B cell (primary cell): ENCODE measurements at regions not wholly inside any gene's neighbourhood (a gene's known extent, or its start where the extent isn't known, plus 50 kb on each side); places are given as distances from the start of the nearest gene placed in this dataset.

Source experiments
- ATAC-seq: fragments of 200-7000 bp; cut with Tn5 transposase; one replicate; pipeline ENCODE4 v1.10.0; 2021; ENCODE audit warnings: low read depth, mild to moderate bottlenecking, moderate number of reproducible peaks, moderate library complexity
- CTCF ChIA-PET: fragments of 350-600 bp; sonication (Branson Sonifier 250); formaldehyde crosslinking; loops from one replicate; lab custom pipeline; 2021; ENCODE audit warnings: antibody characterized with exemption, inconsistent platforms; lab: Charles Lee
- POLR2A ChIA-PET: fragments of 350-600 bp; sonication (Branson Sonifier 250); formaldehyde crosslinking; loops from one replicate; lab custom pipeline; 2021; ENCODE audit warnings: antibody characterized with exemption; lab: Charles Lee
- DNase-seq: peaks from one replicate; pipeline ENCODE4 v3.0.0; 2013
- H2AFZ ChIP-seq: 2 replicates; pipeline ENCODE4 v1.6.1; 2012; ENCODE audit warnings: mild to moderate bottlenecking, low read depth, low read length; ENCODE audit not compliant: insufficient read depth, poor library complexity, severe bottlenecking
- H3K27ac ChIP-seq, 2 donors: 1 replicate in 1 of 2; 2 replicates in 1 of 2; pipeline ENCODE4 v1.5.1; 2012 to 2013; ENCODE audit warnings: low read length in 2 of 2, mild to moderate bottlenecking in 2 of 2, moderate library complexity in 1 of 2
- H3K27me3 ChIP-seq, 4 experiments: fragments of 200-600 bp in 1 of 4; sonication (generic) in 1 of 4; replicated peaks in 1 of 4; 1 replicate in 2 of 4; 2 replicates in 2 of 4; pipeline versions ENCODE4 v1.6.1 to v1.7.0; 2013 to 2016; ENCODE audit warnings: low read length in 3 of 4, mild to moderate bottlenecking in 2 of 4, mixed read lengths in 1 of 4, moderate library complexity in 1 of 4; ENCODE audit not compliant: insufficient read depth in 4 of 4, control insufficient read depth in 3 of 4; ENCODE audit errors: control extremely low read depth in 1 of 4
- H3K36me3 ChIP-seq, 2 experiments: replicated peaks in 1 of 2; 1 replicate in 1 of 2; 2 replicates in 1 of 2; pipeline versions ENCODE4 v1.6.1 to v1.7.1; 2013; ENCODE audit warnings: low read length in 1 of 2; ENCODE audit not compliant: insufficient read depth in 2 of 2, control insufficient read depth in 1 of 2; ENCODE audit errors: control extremely low read depth in 1 of 2, extremely low read depth in 1 of 2
- H3K4me1 ChIP-seq, 2 donors: fragments of 200-600 bp in 1 of 2; sonication (generic) in 1 of 2; 1 replicate in 1 of 2; 2 replicates in 1 of 2; pipeline versions ENCODE4 v1.5.1 to v1.6.1; 2013 to 2017; ENCODE audit warnings: low read length in 2 of 2; ENCODE audit not compliant: control insufficient read depth in 2 of 2, insufficient read depth in 2 of 2
- H3K4me2 ChIP-seq: replicated peaks from 2 replicates; pipeline ENCODE3; 2012; ENCODE audit warnings: mild to moderate bottlenecking, low read depth, low read length; ENCODE audit not compliant: poor library complexity, severe bottlenecking
- H3K4me3 ChIP-seq, 5 experiments: fragments of 200-600 bp in 1 of 5; sonication (generic) in 1 of 5; 1 replicate in 3 of 5; 2 replicates in 2 of 5; pipeline versions ENCODE4 v1.5.1 to v1.7.0; 2011 to 2016; ENCODE audit warnings: low read length in 4 of 5, mild to moderate bottlenecking in 4 of 5, low read depth in 2 of 5, control low read depth in 1 of 5, moderate library complexity in 1 of 5; ENCODE audit not compliant: insufficient read depth in 1 of 5; ENCODE audit errors: control extremely low read depth in 1 of 5, extremely low read depth in 1 of 5
- H3K79me2 ChIP-seq: fragments of 200-600 bp; sonication (generic); one replicate; pipeline ENCODE4 v1.6.0; 2016; ENCODE audit warnings: low read length; ENCODE audit not compliant: control insufficient read depth, insufficient read depth
- H3K9ac ChIP-seq: fragments of 200-600 bp; sonication (generic); 2 replicates; pipeline ENCODE4 v1.6.1; 2017; ENCODE audit warnings: mild to moderate bottlenecking, low read length, moderate library complexity
- H3K9me3 ChIP-seq, 3 donors: one replicate each; pipeline versions ENCODE4 v1.6.1 to v1.7.1; 2013; ENCODE audit warnings: low read length in 2 of 3; ENCODE audit not compliant: control insufficient read depth in 2 of 3, insufficient read depth in 1 of 3; ENCODE audit errors: control extremely low read depth in 1 of 3
- H4K20me1 ChIP-seq: 2 replicates; pipeline ENCODE4 v1.6.0; 2012; ENCODE audit warnings: mild to moderate bottlenecking, low read length; ENCODE audit not compliant: insufficient read depth, control insufficient read depth, poor library complexity, severe bottlenecking
- H3K27ac Mint-ChIP-seq: one replicate; pipeline ENCODE4 v1.8.0; 2021; ENCODE audit warnings: mixed read lengths
- H3K27me3 Mint-ChIP-seq: one replicate; pipeline ENCODE4 v1.8.0; 2021; ENCODE audit warnings: mixed read lengths
- H3K4me1 Mint-ChIP-seq: one replicate; pipeline ENCODE4 v1.8.0; 2021; ENCODE audit warnings: mixed read lengths
- H3K4me3 Mint-ChIP-seq: one replicate; pipeline ENCODE4 v1.8.0; 2021; ENCODE audit warnings: mixed read lengths
- H3K9me3 Mint-ChIP-seq: one replicate; pipeline ENCODE4 v1.8.0; 2022; ENCODE audit warnings: mixed read lengths; ENCODE audit not compliant: insufficient read depth
- CTCF ChIP-seq: fragments of 200-600 bp; IDR thresholded peaks from one replicate; pipeline ENCODE4 v1.8.0; 2022; ENCODE audit warnings: antibody characterized with exemption, mild to moderate bottlenecking
- EZH2 ChIP-seq: IDR thresholded peaks from 2 replicates; pipeline ENCODE4 v1.6.1; 2012; ENCODE audit warnings: borderline replicate concordance, low read depth, mild to moderate bottlenecking, moderate library complexity, low read length; ENCODE audit not compliant: insufficient read depth, poor library complexity, severe bottlenecking
- WGBS: methylation state at CpG from one replicate; pipeline ENCODE4 v1.1.5; 2013; ENCODE audit warnings: missing lambda C conversion rate; ENCODE audit not compliant: insufficient coverage; 5-methylcytosine and 5-hydroxymethylcytosine counted together
- intact Hi-C: fragments of 100-400 bp; cut with micrococcal nuclease; formaldehyde crosslinking; loops from one replicate; pipeline ENCODE4 v1.10.0; 2022

- Histone ChIP-seq H3K9ac (no peak overlapping the region), H3K9me3 (no peaks in the 10 kb centered on the region), H2AFZ (no peak overlapping the region), H3K4me1 (no peaks in the 10 kb centered on the region), H3K36me3 (no peaks in the 10 kb centered on the region), H3K79me2 (no peaks in the 10 kb centered on the region), H3K4me3 (no peak overlapping the region), H3K27me3 (peaks cover 0 to 3% (median 0%) of the 10 kb centered on the region in 4 experiments), H3K4me2 (no peak overlapping the region), H3K27ac (no peak overlapping the region), H4K20me1 (no peaks in the 10 kb centered on the region)
- Mint-ChIP-seq H3K27me3 (peaks cover 29% of the 10 kb centered on the region), H3K4me3 (no peak overlapping the region), H3K27ac (no peak overlapping the region), H3K9me3 (no peaks in the 10 kb centered on the region), H3K4me1 (no peaks in the 10 kb centered on the region)
- POLR2A ChIA-PET = no interaction called here
- WGBS = 96% methylated on average over 7 of the region's 7 CpGs
- CTCF ChIA-PET = no interaction called here
- intact Hi-C loops = no loop called here
- ATAC-seq (no peak), DNase-seq (no peak)
- TF ChIP-seq CTCF (no peak), EZH2 (no peak)
These were observed 111.2 kb downstream of the EDN3 start for GRCh38 chr20:59411589-59411988.

GRCh38 chr20:59412181-59412580 lies 111.8 kb downstream of the EDN3 start:
- 87% methylated on average over 5 of the region's 6 CpGs for WGBS
- intact Hi-C loops = no loop called here
- CTCF ChIA-PET = no interaction called here

More at GRCh38 chr20:59412181-59412580, 111.8 kb downstream of the EDN3 start:
- POLR2A ChIA-PET = no interaction called here
- no peaks in the 10 kb centered on the region for H3K9me3 Mint-ChIP-seq
- no peak overlapping the region for H3K27ac ChIP-seq
- H3K9ac ChIP-seq = no peak overlapping the region
- TF ChIP-seq CTCF = no peak
- no peak for TF ChIP-seq EZH2
- H3K4me1 Mint-ChIP-seq = no peaks in the 10 kb centered on the region
- no peaks in the 10 kb centered on the region for H3K4me1 ChIP-seq
- no peaks in the 10 kb centered on the region for H3K36me3 ChIP-seq
- DNase-seq = no peak
- ATAC-seq = no peak
- no peaks in the 10 kb centered on the region for H4K20me1 ChIP-seq
- H3K9me3 ChIP-seq = no peaks in the 10 kb centered on the region
- H3K27me3 ChIP-seq = no peaks in the 10 kb centered on the region
- no peak overlapping the region for H3K27ac Mint-ChIP-seq
- H3K4me3 Mint-ChIP-seq = no peak overlapping the region
- no peak overlapping the region for H3K4me2 ChIP-seq
- H3K27me3 Mint-ChIP-seq = peaks cover 23% of the 10 kb centered on the region
- H3K79me2 ChIP-seq = no peaks in the 10 kb centered on the region
- no peak overlapping the region for H2AFZ ChIP-seq
- no peak overlapping the region for H3K4me3 ChIP-seq
